NCI-H2171 treated with DMSO at 0.1 percent for 48 hours (cell line): ENCODE measurements at regions not wholly inside any gene's neighbourhood (a gene's known extent, or its start where the extent isn't known, plus 50 kb on each side); places are given as distances from the start of the nearest gene placed in this dataset.
A peak's percentile ranks its signal among the peaks of the same experiment; 100 is the strongest.
"Not testable (repeated sequence)": the region's sequence is repeated elsewhere in the genome, so short reads cannot be mapped to it uniquely, and the experiment has no call there.

Experiments
- DNase-seq: peaks from one replicate; lab custom pipeline; 2025; lab: John Stamatoyannopoulos, UW

DNA sequence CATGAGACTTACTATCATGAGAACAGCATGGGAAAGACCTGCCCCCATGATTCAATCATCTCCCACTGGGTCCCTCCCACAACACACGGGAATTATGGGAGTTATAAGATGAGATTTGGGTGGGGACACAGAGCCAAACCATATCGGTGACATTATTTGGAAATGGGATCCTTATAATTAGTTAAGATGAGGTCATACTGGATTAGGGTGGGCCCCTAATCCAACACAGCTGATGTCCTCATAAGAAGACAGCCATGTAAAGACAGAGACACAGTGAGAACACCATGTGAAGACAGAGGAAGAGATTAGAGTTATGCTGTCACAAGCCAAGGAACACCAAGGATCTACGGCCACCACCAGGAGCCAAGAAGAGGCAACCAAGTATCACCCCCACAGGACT lies 161.7 kb downstream of the SPTSSA start:
- no peak for DNase-seq

DNA sequence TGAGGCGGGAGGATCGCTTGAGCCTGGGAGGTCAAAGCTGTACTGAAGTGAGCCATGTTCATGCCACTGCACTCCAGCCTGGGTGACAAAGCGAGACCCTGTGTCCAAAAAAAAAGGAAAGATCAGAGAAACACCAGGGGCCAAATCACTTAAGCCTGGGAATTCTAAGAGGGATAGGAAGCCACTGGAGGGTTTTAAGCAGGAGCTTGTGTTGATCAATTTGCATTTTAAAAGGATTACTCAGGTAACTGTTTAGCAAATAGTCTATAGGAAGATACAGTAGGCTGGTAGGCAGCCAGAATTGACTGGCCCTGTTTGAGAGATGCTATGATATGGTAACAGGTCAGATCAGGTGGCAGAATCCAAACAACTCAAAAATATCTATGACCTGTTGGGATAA lies 162.7 kb downstream of the SPTSSA start:
- no peak for DNase-seq

DNA sequence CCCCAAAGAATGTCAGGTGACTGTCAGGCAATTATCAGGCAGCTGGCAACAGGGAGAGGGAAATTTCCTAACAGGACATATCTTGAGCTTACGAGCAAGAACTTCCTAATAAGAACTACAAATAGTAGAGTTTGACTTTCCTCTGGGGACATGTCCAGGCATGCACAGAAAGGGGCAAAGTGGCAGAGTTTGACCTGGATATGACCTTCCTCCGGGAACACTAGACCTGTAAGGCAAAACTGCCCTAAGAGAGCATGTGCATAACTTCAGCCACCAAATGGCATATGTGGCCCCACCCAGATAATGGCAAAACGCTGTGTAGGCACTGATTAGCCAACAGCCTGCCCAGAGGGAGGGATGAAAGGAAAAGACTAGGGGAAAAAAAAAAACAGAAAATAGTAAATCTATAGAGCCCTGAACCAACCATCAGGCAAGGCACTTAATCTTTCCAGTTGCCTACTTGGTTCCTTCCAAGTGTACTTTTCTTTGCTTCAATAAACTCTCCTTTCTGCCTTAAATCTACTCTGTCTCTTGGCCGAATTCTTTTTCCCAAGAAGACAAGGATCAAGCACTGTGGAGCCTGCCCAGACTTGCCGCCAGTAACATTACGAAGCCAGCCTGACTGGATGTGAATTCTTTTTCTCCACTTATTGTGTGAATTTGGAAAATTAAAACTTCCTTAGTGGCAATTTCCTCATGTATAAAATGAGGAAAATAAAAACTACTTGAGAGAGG lies 164.1 kb downstream of the SPTSSA start:
- DNase-seq: peak; percentile 82

DNA sequence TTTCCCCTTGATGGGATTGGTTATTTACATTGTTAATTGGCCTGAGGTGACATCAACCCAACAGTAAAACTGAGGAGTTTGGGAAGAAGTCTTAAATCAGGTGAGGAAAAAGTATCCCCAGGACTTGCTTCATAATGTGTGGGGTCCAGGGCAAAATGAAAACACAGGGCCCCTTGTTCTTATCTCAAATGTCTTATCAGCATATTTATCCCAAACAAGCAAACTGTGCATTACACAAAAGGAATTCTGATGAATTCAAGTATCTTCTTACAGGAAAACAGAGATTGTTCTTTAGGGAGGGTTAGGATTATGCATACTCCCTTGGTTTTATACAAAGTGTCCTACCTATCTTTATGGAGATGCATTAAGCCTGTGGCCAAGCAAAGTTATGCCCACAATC lies 178.4 kb downstream of the SPTSSA start:
- no peak for DNase-seq

DNA sequence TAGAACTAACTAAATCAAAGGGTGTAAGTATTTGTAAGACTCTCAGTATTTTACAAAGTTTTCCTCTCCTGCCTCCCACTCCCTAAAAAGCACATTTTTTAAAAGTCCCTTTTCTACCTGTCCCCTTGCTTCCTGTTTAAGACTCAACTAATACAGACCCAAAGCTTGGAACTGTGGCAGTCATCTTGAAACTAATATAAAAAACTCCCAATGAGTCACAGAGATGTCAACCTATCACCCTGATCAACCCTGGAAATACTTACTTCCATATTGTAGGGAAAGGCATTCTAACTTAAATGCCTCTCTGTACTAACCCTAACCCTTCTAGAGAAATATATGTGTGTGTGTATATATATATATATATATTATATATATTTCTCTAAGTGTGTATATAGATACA lies 184.8 kb downstream of the SPTSSA start:
- DNase-seq: no peak

DNA sequence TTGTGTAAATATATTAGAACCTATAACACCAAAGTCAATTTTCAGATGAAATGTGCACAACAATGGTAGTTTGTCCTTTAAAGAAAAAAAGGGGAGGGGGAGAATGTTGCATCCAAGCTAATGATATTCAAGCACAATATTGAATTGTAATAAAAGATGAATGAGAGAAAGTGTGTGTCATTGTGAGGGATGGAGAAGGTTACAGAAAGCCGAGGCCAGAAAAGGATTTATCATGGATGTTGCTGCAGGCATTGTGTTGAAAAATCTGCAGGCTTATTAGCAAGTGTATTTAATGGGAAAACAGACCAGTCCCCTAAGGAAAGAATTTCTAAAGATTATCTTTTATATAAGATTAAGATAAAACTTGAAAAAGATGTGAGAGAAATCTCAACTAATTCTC lies 186.5 kb downstream of the SPTSSA start:
- DNase-seq: no peak

DNA sequence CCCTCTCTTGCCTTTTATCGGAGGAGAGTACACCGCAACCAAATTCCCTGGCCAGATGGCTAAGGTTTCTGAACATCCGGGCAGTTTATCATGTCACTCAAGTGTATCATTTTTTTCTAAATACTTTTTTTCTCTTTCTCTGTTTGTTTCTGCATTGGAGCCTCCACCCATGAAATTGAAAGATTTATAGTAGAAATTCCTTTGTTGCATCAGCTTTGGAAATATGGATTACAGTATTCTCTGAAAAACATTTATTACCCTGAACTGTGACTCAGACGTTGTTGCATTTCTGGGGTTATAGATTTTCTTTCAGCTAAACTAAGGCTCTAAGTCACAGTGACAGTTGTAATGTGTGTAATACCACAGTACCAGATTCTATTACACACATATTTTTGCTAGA lies 187.0 kb downstream of the SPTSSA start:
- DNase-seq: peak; percentile 56

DNA sequence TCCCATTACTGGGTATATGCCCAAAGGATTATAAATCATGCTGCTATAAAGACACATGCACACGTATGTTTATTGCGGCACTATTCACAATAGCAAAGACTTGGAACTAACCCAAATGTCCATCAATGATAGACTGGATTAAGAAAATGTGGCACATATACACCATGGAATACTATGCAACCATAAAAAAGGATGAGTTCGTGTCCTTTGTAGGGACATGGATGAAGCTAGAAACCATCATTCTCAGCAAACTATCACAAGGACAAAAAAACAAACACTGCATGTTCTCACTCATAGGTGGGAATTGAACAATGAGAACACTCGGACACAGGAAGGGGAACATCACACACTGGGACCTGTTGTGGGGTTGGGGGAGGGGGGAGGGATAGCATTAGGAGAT lies 188.3 kb downstream of the SPTSSA start:
- DNase-seq: not testable (repeated sequence)

DNA sequence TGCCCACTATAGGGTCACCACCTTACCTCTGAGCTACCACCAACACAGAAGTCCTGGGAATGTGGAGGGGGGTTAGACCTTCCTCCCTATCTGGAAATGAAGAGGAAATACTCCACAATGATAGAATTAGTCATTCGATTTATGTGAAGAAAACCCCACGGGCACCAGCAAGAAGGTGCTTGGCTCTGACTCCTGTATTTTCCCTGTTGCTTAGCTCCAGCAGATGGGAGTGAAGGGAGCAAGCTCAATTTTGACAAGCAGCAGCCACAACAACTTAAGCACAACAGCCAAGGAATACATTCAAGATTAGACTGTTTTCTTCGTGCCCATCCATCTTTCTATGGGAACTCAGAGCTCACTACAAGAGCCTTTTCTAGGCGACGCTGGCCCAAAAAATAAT lies 191.7 kb downstream of the SPTSSA start:
- DNase-seq: no peak

DNA sequence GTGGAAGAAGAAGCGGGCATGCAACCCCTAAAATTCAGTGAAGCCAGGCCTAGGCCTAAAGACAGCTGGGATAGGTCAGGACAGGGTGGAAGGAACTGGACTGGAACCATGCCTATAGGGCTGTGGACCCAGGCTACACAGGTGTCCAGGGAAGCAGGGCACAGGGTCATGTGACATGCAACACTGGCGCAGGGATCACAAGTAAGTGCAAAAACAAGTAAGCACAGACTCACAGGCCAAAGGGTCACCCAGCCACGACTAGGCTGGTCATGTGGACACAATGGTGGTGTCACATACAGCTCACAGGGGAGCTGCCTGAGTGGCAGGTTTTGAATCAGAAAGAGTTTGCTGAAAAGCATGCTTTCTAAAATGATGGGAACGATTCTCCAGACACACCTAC lies 195.7 kb downstream of the SPTSSA start:
- DNase-seq: no peak

DNA sequence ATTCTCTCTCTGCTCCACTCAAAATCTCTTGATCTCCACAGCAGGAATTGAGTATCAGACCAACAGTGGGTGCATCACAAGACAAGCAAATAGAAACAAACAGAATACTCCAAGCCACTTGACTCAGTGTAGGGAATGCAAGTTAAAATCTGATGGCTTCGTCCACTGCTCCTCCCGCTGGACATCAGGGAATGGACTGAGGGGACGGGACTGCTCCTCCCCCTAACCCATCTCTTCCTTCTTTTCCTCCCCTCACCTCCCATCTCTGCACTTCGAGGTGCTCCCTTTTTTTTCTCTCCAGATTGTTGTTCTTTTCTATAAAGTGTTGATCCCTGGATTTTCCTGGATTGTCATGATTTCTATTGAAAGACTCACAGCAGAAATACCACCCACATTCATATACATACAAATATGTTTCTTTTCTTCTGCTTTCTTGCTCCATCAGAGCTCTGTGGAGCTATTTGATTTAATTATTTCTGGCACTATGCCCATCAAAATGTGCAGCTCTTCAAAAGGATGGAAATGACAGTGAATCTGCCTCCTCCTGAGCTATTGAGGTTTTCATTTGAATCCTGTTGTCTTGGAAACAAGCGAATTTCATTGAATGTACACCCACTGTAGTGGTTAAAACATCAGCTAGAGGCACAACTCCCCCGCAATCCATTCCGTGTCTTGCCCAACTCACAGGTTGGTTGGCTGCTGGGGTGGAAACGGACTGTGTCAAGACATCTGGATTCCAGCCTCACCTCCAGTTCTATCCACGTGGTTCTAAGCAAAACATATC lies 199.7 kb downstream of the SPTSSA start:
- DNase-seq: no peak

DNA sequence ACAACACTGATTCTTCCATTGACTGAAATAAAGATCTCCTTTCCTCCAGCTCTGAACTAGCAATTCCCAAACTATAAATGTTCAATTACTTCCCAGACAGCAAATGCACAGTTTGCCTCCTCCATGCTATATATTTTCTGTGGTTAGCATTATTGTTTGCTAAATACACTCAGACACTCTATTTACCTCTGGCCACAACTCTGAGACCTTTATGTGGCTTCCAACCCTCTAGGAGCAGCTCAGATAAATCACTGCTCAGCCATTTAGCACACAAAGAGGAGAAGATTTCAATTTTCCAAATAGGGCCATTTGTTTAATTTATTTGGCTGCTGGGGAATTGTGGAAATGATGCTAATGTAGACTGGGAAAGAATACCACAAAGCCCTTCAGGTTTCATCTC lies 202.0 kb downstream of the SPTSSA start:
- DNase-seq: no peak

DNA sequence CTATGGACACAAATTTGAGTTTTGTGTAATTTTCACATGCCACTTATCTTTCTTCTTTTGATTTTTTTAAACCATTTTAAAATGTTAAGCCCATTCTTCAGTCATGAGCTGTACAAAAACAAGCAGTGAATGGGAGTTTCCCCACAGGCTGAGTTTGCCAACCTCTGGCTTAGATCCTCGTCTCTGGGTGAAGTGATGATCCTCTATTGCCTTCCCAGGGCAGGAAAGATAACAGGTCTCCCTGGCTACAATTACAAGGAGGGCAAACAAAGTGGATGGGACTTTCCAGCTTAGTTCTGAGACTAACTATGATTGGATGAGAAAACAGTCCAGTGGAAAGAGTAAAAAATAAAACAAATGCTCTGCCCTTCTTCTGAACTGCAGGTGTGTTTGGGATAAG lies 203.7 kb downstream of the SPTSSA start:
- no peak for DNase-seq

DNA sequence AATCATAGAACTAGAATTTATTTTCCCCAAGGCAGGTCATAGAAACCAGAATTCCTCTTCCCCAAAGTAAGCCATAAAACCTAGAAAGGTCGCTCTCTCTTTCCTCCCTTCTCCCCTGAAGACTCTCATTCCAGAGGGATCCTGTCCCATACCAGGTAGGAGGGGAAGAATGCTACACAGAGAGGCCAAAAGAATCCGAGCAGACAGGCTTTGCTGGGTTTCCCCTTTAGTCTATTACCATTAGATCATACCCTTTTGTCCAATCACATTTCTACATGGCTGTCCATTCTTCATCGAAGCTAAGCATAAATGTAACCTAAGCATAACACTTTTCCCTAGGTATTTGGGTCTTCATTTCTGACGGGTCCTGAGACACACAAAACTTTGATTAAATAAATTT lies 204.5 kb downstream of the SPTSSA start:
- DNase-seq: no peak

DNA sequence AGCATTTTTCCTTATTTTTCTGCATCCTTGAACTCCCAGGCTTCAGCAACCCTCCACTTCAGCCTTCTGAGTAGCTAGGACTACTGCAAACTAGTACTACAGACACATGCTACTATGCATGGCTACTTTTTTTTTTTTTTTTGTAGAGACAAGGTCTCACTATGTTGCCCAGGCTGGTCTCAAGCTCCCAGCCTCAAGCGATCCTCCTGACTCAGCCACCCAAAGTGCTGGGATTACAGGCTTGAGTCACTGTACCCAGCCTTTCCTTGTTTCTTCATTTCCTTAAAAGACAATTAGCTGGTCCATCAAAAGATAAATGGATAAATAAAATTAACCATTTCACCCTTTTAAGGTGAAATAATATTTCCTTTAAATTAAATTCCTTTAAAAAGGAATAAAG lies 205.8 kb downstream of the SPTSSA start:
- no peak for DNase-seq

DNA sequence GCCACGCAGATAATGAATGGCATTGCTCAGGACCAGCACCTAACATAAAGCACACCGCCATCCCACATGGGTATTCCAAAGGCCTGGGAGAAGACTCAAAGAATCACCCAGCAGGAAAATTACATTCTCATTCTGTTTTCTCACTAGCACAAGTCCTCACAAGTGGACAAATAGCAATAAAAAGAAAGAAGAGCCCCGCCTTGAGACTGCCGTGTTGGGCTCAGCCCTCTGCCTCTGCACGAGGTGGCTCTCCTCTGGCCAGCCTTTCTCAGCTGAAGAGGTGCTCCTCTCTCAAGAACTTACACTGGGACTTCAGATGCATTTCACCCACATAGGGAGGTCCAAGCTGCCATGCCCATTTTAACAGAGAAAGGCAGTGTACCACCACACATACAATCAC lies 207.5 kb downstream of the SPTSSA start:
- no peak for DNase-seq

DNA sequence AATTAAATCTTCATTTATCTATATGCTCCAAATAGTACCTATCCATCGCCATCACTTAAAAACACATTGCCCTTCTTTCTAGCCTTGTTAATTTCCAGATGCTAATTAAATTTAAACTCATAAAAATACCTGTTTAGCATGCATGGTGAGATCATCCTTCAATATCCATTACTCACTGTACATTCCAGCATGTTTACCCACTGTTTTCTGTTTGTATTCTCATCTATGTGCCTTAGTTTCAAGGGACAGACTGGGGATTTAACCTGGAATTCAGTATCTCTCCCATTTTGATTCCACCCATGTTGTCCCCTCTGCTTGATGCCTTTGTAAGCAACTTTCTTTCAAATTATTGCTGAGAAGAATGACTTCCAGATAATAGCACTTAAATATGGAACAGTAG lies 208.0 kb downstream of the SPTSSA start:
- DNase-seq: no peak

DNA sequence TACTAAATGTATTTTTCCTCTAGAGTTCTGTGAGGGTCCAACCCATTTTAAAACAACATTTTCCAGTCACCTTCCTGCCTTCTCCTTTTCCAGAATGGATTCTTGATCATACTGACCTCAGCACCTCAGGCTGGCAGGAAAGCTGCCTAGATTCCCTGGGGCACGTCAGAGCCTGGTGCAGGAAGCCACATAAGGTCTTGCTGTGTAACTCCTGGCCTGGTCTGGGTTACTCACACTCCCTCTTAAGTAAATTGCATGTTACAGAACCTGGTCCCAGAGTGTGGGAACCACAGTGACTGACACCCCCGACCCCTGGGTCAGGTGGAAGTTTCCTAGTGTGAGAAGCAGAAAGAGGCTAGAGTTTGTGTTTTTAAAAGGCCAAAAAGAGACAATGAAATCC lies 209.8 kb downstream of the SPTSSA start:
- DNase-seq: no peak

DNA sequence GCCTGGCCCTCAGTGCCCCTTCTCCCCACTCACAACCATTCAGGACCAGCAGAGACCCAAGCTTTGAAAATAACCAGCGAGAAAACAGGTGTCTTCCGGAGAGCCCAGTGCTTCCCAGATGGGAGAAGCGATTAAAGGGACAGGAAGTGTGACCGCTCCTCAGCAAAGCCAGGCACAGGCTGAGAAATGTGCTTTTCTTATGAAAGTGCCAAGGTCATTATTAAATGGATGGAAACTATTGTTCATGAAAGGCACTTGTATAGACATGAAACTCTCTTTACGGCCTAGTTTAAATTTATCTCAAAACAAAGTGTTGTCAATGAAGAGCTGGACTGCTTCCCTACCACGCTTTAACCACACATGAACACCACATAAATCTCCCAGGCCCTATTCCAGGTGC lies 210.4 kb downstream of the SPTSSA start:
- DNase-seq: no peak

DNA sequence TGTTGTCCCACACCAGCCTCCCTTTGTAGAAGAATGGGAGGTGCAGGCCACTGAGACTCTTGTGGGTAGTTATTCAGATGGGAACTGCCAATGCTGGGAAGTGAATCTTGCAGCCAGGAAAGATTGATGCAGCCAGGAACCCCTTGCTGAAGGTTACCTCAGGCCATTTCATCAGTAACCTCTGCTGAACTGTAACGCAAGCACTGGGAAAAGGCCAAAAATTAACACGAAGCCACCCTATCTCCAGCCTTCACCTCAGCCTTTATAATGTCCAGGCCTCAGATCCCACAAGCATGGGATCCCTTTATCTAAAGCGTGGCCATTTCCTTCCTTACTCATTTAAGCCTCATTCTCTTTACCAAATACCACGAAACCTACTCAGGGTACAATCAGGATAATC lies 211.1 kb downstream of the SPTSSA start:
- DNase-seq: no peak

DNA sequence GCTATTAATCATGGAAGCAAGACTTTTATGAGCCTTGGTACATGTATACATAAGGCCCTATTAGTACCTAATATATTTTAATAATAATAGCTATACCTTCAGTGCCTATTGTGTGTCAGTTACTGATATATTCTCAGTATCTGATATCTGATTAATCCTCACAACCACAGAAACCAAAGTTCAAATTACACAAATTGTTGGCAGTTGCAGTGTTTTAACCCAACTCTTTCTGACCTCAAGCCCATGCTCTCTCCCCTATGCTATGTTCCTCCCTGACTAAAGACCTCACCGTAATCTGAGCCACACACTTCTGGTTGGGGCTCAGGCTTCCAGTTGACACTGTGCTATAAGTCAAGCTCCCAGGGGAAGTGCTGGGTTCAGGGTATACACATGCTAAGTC lies 214.4 kb downstream of the SPTSSA start:
- DNase-seq: peak; percentile 38

DNA sequence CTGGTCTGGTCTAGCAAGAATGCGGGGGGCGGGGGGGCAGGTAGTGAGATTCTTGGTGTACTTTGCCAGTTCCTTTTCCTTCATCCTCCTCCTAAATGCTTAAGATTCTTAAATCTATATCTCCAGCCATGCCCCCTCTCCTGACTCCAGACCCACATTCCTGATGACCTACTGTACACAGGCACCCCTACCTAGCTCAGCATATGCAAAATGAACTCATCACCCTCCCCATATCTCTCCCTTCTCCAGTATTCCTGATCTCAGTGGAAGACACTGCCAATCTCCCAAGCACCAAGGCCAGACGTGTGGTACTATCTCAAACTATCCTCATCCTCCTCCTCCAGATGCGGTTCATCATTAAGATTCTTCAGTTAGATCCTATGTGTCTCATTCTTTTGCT lies 215.8 kb downstream of the SPTSSA start:
- DNase-seq: no peak

DNA sequence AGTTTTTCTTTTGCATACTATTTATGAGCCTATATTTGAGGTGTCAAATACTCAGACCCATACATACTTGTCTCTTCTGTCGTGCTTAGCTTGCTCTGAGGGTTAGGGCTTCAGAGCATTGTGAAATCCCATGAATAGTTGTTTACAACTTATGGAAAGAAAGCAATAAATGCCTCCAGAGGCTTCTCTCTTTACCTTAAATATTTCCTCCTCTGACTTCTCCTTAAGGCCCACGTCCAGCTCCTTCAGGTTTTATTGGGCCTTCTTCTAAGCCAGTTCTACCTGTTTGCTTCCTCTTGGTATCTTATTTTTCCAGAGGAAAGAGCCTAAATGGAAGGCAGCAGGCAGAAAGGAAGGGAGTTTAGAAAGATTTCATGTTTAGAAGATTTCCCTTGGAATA lies 218.6 kb downstream of the SPTSSA start:
- DNase-seq: no peak

DNA sequence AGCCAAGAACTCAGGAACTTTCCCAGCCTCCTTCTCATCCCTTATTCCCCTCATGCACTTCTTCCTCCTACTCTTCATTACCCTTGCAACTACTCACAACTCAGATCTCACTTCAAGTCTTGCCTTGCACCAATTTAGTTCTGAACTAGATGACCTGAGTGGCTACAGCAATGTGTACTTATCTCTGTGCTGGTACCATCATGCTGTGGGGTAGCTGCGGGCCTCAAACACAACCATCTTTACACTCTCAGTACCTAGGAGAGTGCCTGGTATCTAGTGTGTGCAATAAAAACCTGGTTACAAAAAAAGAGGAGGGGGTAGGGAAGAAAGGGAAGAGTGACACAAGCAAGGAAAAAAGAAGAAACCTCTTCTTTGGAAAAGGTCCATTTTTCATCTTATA lies 219.0 kb downstream of the SPTSSA start:
- DNase-seq: no peak
